ENCODE measurements at regions not wholly inside any gene's neighbourhood (a gene's known extent, or its start where the extent isn't known, plus 50 kb on each side); places are given as distances from the start of the nearest gene placed in this dataset.

- DNase-seq (no peak), ATAC-seq (ENCODE audit: insufficient read depth, low FRiP score) (no peak)
- no peaks in the 10 kb centered on the region for H3K9me3 ChIP-seq (ENCODE audit: control insufficient read depth in 4 of 4, insufficient read depth in 3 of 4, low read length in 3 of 4)
- no peaks in the 10 kb centered on the region for H3K27me3 ChIP-seq (ENCODE audit: control insufficient read depth in 3 of 3, insufficient read depth in 3 of 3, low read length in 2 of 3)
- 74 to 83% methylated on average over 4 of the region's 4 CpGs for WGBS, 2 donors
- no peak for TF ChIP-seq CTCF (IDR thresholded peaks at IDR 0.05; ENCODE audit: control extremely low read depth, extremely low read depth)
- no peaks in the 10 kb centered on the region for H3K36me3 ChIP-seq (ENCODE audit: control insufficient read depth in 4 of 4, insufficient read depth in 4 of 4, low read length in 4 of 4)
- H3K9ac ChIP-seq (ENCODE audit: insufficient read depth in 1 of 2, low read length in 2 of 2), result no peak overlapping the region
- no peaks in the 10 kb centered on the region for H3K4me1 ChIP-seq (ENCODE audit: control insufficient read depth in 5 of 5, insufficient read depth in 5 of 5, low read length in 5 of 5)
- H3K27ac ChIP-seq (ENCODE audit: low read depth in 1 of 2, low read length in 1 of 2), result no peak overlapping the region
- H3K4me3 ChIP-seq, result no peak overlapping the region
These were observed 296.3 kb upstream of the TENM3 start for GRCh38 chr4:181946902-181947301.

GRCh38 chr4:181948839-181949382, 294.3 kb upstream of the TENM3 start:
- 71 to 75% methylated on average over 3 of the region's 3 CpGs for WGBS, 2 donors
- TF ChIP-seq CTCF (IDR thresholded peaks at IDR 0.05; ENCODE audit: control extremely low read depth, extremely low read depth), result no peak
- Histone ChIP-seq H3K36me3 (ENCODE audit: control insufficient read depth in 4 of 4, insufficient read depth in 4 of 4, low read length in 4 of 4) (no peaks in the 10 kb centered on the region), H3K4me1 (ENCODE audit: control insufficient read depth in 5 of 5, insufficient read depth in 5 of 5, low read length in 5 of 5) (peaks cover 0 to 4% (median 0%) of the 10 kb centered on the region in 5 donors), H3K9me3 (ENCODE audit: control insufficient read depth in 4 of 4, insufficient read depth in 3 of 4, low read length in 3 of 4) (no peaks in the 10 kb centered on the region), H3K27ac (ENCODE audit: low read depth in 1 of 2, low read length in 1 of 2) (no peak overlapping the region), H3K9ac (ENCODE audit: insufficient read depth in 1 of 2, low read length in 2 of 2) (no peak overlapping the region), H3K27me3 (ENCODE audit: control insufficient read depth in 3 of 3, insufficient read depth in 3 of 3, low read length in 2 of 3) (no peaks in the 10 kb centered on the region), H3K4me3 (no peak overlapping the region)
- no peak for DNase-seq
- no peak for ATAC-seq (ENCODE audit: insufficient read depth, low FRiP score)

GRCh38 chr4:181949704-181950312, 293.4 kb upstream of the TENM3 start:
- Histone ChIP-seq H3K9ac (ENCODE audit: insufficient read depth in 1 of 2, low read length in 2 of 2) (no peak overlapping the region), H3K36me3 (ENCODE audit: control insufficient read depth in 4 of 4, insufficient read depth in 4 of 4, low read length in 4 of 4) (no peaks in the 10 kb centered on the region), H3K27me3 (ENCODE audit: control insufficient read depth in 3 of 3, insufficient read depth in 3 of 3, low read length in 2 of 3) (no peaks in the 10 kb centered on the region), H3K4me1 (ENCODE audit: control insufficient read depth in 5 of 5, insufficient read depth in 5 of 5, low read length in 5 of 5) (peaks cover 0 to 4% (median 0%) of the 10 kb centered on the region in 5 donors), H3K4me3 (no peak overlapping the region), H3K27ac (ENCODE audit: low read depth in 1 of 2, low read length in 1 of 2) (no peak overlapping the region), H3K9me3 (ENCODE audit: control insufficient read depth in 4 of 4, insufficient read depth in 3 of 4, low read length in 3 of 4) (no peaks in the 10 kb centered on the region)
- no peak for DNase-seq
- 72 to 74% methylated on average over 6 of the region's 6 CpGs for WGBS, 2 donors
- ATAC-seq (ENCODE audit: insufficient read depth, low FRiP score), result no peak
- no peak for TF ChIP-seq CTCF (IDR thresholded peaks at IDR 0.05; ENCODE audit: control extremely low read depth, extremely low read depth)
